Left lobe of liver (tissue), 2 donors: ENCODE measurements at regions not wholly inside any gene's neighbourhood (a gene's known extent, or its start where the extent isn't known, plus 50 kb on each side); places are given as distances from the start of the nearest gene placed in this dataset.

Experiments
- ATAC-seq: fragments of 200-7000 bp; cut with Tn5 transposase; one replicate; pipeline ENCODE4 v1.9.1; 2020; ENCODE audit warnings: mild to moderate bottlenecking, moderate library complexity
- DNase-seq: peaks from one replicate; pipeline ENCODE4 v3.0.0-alpha.2; 2020; ENCODE audit warnings: low spot score
- donor health status: DM: no; HTN: no; CAD: no; lungs with moderate emphysema.
- donor health status: DM: no; HTN: yes; CAD: no.

DNA sequence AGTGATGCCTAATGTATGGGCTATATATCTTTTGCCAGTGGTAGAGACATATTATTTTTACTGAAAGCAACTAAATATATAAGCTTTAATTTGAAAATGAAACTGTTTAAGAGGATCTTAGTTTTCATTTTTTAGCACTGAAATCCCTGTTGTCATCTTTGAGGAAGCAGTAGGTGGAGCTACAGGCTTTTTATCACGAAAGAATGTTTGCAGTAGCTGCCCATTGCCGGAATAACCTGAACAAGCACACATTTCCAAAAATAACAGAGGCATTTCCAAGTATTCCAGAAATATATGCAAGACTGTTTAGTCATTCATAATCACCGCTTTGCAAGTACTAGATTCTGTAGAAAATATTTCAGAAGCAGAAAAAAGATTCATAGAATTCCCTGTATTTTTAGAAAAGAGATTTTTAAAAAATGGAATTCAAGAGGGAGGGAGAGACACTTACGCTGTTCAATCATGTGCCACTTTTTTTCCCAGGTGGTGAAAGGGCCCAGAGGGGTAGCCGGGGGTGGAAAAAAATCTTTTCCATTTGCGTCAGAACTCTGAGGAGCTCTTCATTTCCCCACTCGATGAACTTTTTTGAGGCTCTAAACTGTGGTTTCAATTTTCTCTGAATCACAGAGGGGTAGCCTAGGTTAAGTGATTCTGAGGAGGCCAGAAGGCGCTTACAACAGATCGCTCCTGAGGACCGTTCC is 142.5 kb upstream of the FERMT1 start:
- peak; percentile 70 for ATAC-seq
- no peak for DNase-seq

DNA sequence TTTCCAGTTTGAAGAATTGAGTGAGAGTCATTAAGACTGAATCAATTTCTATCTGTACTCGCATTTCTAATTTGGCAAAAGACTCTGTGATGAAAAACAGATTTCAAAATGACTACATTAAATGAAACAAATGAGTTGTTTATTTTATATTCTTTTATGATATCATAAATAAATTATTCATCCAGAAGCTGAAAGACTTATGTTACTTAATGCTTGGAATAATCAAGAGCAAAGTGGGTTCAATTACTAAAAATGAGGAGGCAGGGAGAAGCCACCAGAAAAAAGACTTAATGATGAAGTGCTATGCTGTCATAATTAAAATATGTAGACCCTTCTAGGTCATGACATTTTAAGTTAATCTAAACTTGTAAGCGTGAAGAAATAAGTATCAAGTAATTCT is 130.6 kb upstream of the FERMT1 start:
- DNase-seq (no peak), ATAC-seq (no peak)

DNA sequence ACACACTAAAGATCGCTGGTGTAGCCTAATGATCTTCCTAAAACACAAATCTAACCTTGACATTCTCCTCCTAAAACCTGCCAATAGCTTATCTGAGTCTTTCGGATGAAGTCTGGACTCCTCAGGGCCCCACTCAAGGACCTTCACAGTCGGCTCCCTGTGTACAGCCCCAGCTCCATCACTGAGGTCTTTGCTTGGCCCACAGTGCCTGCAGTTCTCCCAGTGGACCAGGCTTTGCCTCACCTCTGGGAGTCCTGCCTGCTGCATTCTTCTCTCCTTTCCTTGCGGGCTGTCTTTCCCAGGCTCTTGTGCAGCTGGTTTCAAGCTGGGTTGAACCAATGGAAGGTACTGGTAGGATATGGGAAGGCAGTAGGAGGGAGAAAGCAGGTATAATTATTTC is 122.6 kb upstream of the FERMT1 start:
- DNase-seq (no peak), ATAC-seq (no peak)

DNA sequence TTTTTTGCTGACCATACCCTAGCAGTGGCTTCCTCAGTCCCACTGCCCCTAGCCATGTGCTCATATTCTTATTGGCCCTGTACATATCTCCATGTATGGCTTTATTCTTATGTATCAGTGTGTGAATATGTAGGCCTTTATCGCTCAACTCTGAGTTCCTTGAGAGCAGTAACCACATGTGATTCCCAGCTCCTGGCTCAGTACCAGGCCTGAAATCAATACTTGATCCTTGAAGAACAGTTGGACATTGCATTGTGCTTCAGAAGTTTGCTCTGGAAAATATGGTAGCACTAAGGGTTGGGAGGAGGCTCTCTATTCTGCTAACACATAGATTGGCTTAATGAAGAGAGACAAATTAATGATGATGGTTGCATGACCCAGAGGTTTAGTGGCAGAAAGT is 118.8 kb upstream of the FERMT1 start:
- ATAC-seq (no peak), DNase-seq (no peak)

DNA sequence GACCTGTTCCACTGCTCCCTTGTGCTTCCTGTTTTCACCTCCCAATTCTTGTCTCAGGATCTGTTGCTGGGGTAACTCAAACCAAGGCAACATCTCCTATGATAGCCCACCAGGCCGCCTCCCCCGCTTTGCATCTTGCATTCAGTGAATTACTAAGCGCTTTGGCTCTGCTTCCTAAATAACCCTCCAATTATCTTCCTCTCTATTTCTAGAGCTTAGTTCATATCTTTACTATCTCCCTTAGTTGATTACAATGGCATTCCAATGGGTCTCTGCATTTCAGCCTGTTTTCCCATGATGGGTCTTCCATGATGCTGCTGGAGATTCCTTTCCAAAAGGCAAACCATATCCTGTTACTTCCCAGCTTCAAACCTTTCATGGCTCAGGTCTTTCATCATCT is 117.2 kb upstream of the FERMT1 start:
- ATAC-seq (no peak), DNase-seq (no peak)

DNA sequence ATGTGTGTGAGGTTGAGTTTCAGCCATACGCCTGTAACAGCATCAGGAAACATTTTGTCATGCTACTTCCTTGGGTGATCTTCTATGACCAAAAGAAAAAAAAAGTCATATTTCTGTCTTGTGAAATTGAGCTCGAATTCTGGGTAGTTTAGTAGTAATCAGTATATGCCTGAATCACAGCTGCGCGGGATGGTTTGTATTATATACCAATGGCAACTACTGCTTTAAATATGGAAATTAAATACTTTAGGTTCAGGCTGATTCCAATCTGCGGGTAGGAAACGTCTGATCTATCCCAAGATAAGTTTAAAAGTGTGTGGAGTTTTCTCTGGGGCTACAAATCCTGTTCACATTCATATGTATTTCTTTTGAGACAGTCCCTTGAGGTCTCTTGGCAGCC is 115.6 kb upstream of the FERMT1 start:
- ATAC-seq = no peak
- DNase-seq = no peak

DNA sequence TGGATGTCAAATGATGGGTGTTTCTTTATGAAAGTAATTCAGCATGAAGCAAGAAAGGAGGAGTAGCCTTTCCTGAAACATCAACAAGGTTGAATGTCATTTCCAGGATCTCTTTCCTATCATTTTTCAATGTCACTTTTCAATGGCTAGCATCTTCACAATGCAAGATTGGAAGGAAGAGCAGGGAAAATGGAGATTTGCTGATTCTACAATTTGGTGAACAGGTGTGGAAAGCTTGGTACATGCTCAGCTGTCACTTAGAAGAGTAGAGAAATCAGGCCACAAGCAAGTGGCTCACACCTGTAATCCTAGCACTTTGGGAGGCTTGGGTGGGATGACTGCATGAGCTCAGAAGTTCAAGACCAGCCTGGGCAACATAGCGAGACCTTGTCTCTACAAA is 112.7 kb upstream of the FERMT1 start:
- ATAC-seq (no peak), DNase-seq (no peak)

DNA sequence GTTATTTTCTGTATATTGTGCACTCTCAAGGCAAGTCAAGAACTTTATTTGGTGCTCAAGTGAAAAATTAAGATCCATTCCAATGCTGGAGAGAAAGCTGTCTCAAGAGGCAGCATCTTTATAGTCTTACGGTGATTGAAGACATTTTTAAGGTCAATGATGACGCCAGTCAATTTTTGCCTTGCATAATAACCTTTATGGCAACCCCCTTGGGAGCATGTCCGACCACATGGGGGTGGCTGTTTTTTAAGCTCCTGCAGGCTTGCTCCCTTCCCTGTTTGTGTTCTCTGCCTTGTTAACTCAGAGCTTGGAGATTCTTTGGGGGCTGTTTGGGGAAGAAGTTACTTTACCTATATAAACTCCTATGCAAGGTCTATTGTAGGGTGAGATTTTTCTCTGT is 109.6 kb upstream of the FERMT1 start:
- no peak for DNase-seq
- no peak for ATAC-seq

DNA sequence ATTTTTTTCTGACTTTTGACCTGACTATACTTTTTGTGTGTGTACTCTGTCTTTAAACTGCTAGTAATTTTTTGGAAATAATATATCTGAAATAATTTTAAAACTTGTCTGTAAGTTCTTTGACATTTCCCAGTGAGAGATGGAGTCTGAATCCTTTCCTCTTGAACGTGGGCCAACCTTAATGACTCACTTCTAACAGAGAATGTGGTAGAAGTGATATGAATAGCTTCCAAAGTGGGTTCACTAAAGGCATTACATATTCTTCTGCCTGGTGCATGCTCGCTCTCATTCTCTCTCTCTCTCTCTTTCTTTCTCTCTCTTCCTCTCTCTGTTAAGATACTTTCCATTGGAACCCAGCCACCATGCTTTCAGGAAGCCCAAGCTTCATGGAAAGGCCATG is 108.7 kb upstream of the FERMT1 start:
- ATAC-seq = no peak
- no peak for DNase-seq

DNA sequence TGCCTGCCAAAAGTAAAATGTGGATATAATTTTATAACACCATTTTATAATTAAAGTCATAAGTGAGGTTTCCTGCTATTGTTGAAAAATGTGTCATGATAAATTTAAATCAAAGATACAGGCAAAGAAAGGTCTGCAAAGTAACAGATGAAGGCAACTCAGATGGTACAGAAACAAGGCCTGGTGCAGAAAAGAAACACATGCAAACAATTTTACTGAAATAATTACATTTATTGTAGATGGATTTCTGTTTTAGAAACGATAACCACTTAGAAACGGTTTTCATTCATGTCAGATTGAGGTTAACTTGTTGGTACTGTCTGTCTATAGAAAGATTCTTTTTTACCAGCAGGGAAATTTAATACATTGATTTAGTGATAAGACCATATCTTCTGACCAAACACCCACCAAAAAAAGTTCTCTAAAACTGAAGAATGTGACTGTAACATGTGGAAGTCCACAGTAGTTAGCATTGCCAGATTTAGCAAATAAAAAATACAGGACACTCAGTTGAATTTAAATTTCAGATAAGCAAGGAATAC is 105.5 kb upstream of the FERMT1 start:
- no peak for DNase-seq
- ATAC-seq = no peak

DNA sequence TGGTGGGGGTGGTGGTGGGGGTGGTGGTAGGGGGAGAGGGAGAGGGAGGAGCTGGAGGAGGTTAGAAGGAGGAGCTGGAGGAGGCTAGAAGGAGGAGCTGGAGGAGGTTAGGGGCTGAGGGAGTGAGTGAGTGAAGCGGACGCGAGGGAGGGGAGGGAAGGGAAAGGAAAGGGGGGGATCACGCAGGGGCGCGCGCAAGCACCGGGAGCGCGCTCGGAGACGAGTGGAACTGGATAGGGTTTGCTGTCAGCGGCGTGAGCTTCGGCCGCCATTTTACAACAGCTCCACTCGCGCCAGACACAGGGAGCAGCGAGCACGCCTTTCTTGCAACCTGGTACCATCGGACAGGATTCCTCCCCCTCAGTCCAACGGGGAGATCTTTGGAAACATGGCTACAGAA is 90.5 kb upstream of the FERMT1 start:
- DNase-seq = no peak
- ATAC-seq = no peak

DNA sequence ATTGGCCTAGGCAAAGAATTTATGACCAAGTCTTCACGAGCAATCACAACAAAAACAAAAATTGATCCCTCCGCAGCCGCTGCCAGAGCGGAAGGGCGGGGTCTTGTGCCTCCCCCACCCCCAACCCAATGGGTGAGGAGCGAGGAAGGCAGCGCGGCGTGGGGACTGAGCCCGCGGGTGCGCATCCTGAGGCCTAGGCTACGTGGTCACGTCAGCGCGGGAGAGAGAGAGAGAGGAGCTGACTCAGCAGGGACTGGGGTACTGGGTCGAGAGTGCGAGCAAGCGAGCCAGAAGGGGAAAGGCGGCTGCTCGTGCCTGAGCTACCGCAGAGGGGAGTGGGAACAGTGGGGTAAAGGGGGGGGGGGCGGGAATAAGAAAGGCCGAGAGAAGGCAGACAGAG is 90.1 kb upstream of the FERMT1 start:
- no peak for DNase-seq
- ATAC-seq = no peak

DNA sequence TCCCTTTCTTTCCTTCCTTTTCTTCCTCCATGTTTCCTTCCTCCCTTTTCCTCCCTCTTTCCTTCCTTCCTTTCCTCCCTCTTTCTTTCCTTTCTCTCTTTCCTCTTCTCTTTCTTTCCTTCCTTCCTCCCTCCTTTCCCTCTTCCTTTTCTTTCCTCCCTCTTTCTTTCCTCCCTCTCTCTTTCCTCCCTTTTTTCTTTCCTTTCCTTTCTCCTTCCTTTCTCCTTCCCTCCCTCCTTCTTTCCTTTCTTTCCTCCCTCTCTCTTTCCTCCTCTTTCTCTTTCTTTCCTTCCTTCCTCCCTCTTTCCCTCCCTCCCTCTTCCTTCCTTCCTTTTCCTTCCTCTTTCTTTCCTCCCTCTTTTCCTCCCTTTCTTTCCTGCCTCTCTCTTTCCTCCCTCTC is 86.3 kb upstream of the FERMT1 start:
- ATAC-seq = no peak

DNA sequence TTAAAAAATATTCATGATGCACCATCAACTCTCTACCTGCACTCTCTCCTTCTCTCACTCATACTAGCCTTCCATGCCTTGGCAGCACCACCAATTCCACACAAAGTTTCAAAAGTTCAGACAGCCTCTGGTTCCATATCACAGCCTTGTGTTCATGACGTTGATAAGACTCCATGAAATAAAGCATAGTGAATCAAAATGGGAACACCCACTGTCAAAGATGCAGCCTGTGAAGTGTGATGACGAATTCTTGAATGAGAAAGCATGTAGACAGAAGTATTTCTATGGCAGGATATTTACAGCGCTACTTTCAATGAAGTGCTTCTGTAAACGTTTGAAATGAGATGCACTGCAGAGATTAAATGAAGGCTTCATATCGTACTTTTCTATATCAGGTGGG is 77.3 kb upstream of the FERMT1 start:
- ATAC-seq = no peak

More for the DNA sequence above, 86.3 kb upstream of the FERMT1 start:
- DNase-seq = no peak

DNA sequence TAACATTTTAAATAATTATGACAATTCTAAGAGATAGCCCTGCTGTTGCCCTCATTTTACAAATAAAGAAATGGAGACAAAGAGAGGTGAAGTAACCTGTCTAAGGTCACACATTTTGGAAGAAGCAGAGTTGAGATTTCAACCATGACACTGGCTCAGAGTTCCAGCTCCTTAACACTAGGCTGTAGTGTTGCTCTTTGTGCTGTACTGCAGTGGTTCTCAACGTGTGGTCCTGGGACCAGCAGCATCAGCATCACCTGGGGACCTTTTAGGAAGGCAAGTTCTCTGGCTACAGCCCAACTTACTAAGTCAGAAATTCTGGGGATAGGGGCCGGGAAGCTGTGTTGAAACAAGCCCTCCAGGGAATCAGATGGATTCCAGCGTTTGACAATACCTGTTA is 62.4 kb upstream of the FERMT1 start:
- ATAC-seq (peak; percentile 29), DNase-seq (no peak)

More for the DNA sequence above, 77.3 kb upstream of the FERMT1 start:
- DNase-seq = no peak

DNA sequence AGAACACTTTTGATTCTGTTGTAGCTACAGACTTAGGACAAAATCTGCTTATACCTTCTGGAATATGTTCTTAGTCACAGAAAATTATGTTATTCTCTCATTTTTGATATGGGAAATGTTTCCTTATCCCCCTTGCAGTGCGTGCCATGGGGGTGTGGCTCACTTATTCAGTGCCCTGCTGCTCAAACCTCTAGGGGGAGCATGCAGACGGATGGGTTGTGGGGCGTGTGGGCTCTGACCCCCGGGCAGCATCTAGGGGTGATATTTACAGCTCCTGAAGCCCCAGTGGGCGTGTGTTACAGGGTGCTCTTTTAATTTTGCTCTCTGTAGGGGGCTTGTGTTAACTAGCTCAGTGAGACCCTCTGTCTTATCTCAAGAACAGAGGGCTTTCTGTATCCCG is 61.3 kb upstream of the FERMT1 start:
- DNase-seq = no peak

DNA sequence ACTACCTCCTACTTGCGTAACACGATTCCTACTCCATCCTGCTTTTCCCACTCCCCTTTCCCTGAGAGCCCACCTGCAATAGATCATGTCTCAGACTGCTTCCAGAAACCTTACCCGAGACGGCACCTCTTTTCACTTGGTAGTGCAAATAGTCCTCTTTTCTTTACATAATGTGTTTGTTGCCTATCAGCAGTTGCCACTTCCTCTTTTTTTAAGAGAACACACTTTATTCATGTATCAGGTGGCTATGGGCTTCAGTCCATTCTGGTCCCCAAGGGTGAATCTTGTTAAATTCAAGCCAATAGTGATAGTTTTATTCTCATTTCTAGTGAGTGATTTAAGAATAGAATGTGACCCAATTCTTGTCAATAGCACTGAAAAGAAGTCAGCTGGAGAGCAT is 57.7 kb upstream of the FERMT1 start:
- ATAC-seq = no peak
- DNase-seq = no peak

More for the DNA sequence above, 61.3 kb upstream of the FERMT1 start:
- no peak for ATAC-seq

DNA sequence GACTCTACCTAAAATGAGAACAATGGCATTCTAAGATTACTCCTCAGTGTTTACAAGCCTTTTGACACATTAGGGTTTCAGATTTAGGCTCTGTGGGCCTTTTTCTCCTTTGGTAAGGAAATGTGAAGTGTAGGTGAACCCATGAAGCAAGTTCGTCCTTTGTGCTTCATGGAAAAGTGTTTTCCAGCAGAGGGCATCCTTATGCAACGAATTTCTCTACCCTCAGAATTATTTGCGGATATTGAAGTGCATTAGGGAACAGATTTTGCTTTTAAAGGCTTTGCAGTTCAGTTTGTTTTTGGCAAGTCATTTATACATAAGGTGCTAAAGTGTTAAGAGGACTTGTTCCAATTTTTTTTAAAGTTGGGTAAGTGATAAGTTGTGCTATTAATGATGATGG is 55.7 kb upstream of the FERMT1 start:
- peak; percentile 90 for ATAC-seq
- DNase-seq = no peak

DNA sequence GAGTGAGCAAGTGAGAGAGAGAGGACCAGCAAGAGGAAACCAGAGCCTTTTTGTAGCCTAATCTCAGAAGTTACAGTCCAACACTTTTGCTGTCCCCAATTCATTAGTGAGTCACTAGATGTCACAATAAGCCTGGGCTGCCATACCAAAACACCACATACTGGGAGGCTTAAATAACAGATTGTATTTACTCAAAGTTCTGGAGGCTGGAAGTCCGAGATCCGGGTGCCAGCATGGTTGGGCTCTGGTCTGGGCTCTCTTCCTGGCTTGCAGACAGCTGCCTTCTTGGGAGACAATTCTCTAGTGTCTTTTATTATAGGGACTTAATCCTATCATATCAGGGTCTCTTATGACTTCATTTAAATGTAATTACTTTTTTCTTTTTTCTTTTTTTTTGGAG is 50.7 kb upstream of the FERMT1 start:
- DNase-seq (no peak), ATAC-seq (no peak)
